Testis (tissue), 2 donors: ENCODE measurements at regions not wholly inside any gene's neighbourhood (a gene's known extent, or its start where the extent isn't known, plus 50 kb on each side); places are given as distances from the start of the nearest gene placed in this dataset.

Experiments
- CTCF ChIP-seq, 3 experiments: fragments of 450-650 bp in 2 of 3; fragments of 200-600 bp in 1 of 3; sonication (generic) in 1 of 3; IDR thresholded peaks; one replicate each; pipeline ENCODE4 v1.5.1; 2016 to 2019; ENCODE audit warnings: antibody characterized with exemption in 3 of 3, mild to moderate bottlenecking in 2 of 3, moderate library complexity in 1 of 3
- POLR2A ChIP-seq: fragments of 450-650 bp; IDR thresholded peaks from one replicate; pipeline ENCODE4 v1.6.1; 2017; ENCODE audit warnings: antibody characterized with exemption, mild to moderate bottlenecking, moderate library complexity

DNA sequence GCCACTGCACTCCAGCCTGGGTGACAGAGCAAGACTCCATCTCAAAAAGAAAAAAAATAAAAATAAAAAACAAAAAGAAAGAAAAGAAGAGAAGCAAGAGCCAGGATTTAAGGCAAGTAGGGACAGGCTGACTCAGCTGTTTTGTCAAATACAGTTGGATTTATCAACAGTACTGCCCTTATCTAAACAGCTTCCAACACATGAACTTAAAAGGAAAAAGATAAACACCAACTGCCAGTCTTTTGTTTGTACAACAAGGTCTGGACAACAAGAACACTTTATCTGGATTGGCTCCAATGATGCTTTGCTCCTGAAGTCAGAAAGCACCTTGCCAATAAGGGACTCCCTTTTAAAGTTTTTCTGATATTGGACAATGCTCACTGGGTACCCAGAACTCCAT, 886.0 kb downstream of the ADGRL2 start:
- TF ChIP-seq CTCF (IDR thresholded peaks at IDR 0.05) (no peak), POLR2A (no peak)
